OCI-LY3 (cell line): ENCODE measurements at regions not wholly inside any gene's neighbourhood (a gene's known extent, or its start where the extent isn't known, plus 50 kb on each side); places are given as distances from the start of the nearest gene placed in this dataset.
A peak's percentile ranks its signal among the peaks of the same experiment; 100 is the strongest.

ENCODE experiments used
- H2AFZ ChIP-seq: fragments of 200-600, 300-600 bp; shearing (Covaris generic); 2 replicates; pipeline ENCODE4 v1.6.0; 2014; ENCODE audit warnings: antibody characterized with exemption, low read depth, low read length
- H3K27ac ChIP-seq: fragments of 200-600, 300-600 bp; sonication (generic); 2 replicates; pipeline ENCODE4 v1.5.1; 2014; ENCODE audit warnings: mild to moderate bottlenecking, low read length, moderate library complexity, mixed read lengths
- H3K27me3 ChIP-seq: fragments of 200-600, 300-600 bp; sonication (generic); 2 replicates; pipeline ENCODE4 v1.6.1; 2014; ENCODE audit warnings: low read depth, low read length, mixed read lengths
- H3K36me3 ChIP-seq: fragments of 200-600, 300-600 bp; sonication (generic); replicated peaks from 2 replicates; pipeline ENCODE3; 2014; ENCODE audit warnings: low read depth, low read length, mixed read lengths
- H3K4me1 ChIP-seq: fragments of 300-600, 200-600 bp; sonication (generic); 2 replicates; pipeline ENCODE4 v1.6.1; 2014; ENCODE audit warnings: low read length, mixed read lengths
- H3K4me2 ChIP-seq: fragments of 200-600, 300-600 bp; sonication (generic); 2 replicates; pipeline ENCODE4 v1.6.1; 2014; ENCODE audit warnings: low read length, mixed read lengths
- H3K4me3 ChIP-seq: fragments of 300-600, 200-600 bp; sonication (generic); 2 replicates; pipeline ENCODE4 v1.5.1; 2014; ENCODE audit warnings: antibody characterized with exemption, mild to moderate bottlenecking, low read length, moderate library complexity
- H3K79me2 ChIP-seq: fragments of 300-600, 200-600 bp; shearing (Covaris generic); 2 replicates; pipeline ENCODE4 v1.6.1; 2014; ENCODE audit warnings: mild to moderate bottlenecking, low read length, mixed read lengths
- H3K9ac ChIP-seq: fragments of 300-600, 200-600 bp; shearing (Covaris generic); 2 replicates; pipeline ENCODE4 v1.6.0; 2014; ENCODE audit warnings: mild to moderate bottlenecking, low read length, moderate library complexity
- H3K9me3 ChIP-seq: fragments of 200-600, 300-600 bp; shearing (Covaris generic); 2 replicates; pipeline ENCODE4 v1.6.1; 2014; ENCODE audit warnings: low read length, mixed read lengths; ENCODE audit not compliant: insufficient read depth
- H4K20me1 ChIP-seq: fragments of 200-600, 300-600 bp; sonication (generic); 2 replicates; pipeline ENCODE4 v1.6.1; 2016; ENCODE audit warnings: low read length, mixed read lengths; ENCODE audit not compliant: insufficient read depth
- CTCF ChIP-seq: fragments of 200-600, 300-600 bp; sonication (generic); IDR thresholded peaks from 2 replicates; pipeline ENCODE4 v1.5.1; 2014; ENCODE audit warnings: antibody characterized with exemption, low read length, low read depth
- EZH2phosphoT487 ChIP-seq: fragments of 200-600 bp; shearing (Covaris generic); IDR thresholded peaks from 2 replicates; pipeline ENCODE4 v1.6.1; 2018; ENCODE audit warnings: antibody characterized with exemption, mixed run types, low read depth

DNA sequence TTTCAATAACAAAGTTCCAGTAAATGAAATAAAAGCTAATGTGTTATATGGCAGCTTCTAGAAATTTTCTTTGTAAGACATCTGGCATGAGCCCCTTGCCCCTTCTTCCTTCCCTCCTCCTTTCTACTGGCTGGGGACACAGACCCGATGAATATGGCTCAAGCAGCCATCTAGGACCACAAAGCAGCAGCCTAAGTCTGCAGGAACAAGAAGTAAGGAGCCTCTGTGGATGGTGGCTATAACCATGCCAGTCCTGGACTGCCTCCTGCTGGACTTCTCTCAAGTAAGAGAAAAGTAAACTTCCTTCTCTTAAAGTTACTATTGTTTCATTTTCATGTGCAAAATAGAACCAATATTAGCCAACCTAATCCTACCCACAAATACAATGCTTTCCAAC lies 114.9 kb upstream of the DST start:
- peaks cover 47% of the 10 kb centered on the region for H3K4me1 ChIP-seq
- H3K4me2 ChIP-seq, result no peak overlapping the region
- peaks cover 3% of the 10 kb centered on the region for H3K36me3 ChIP-seq
- H3K9ac ChIP-seq, result no peak overlapping the region
- no peaks in the 10 kb centered on the region for H4K20me1 ChIP-seq
- no peaks in the 10 kb centered on the region for H3K27me3 ChIP-seq
- H3K9me3 ChIP-seq, result no peaks in the 10 kb centered on the region
- H2AFZ ChIP-seq, result no peak overlapping the region
- H3K4me3 ChIP-seq, result no peak overlapping the region
- TF ChIP-seq EZH2phosphoT487 (no peak), CTCF (peak; percentile 80)
- H3K27ac ChIP-seq, result no peak overlapping the region
- H3K79me2 ChIP-seq, result no peaks in the 10 kb centered on the region

DNA sequence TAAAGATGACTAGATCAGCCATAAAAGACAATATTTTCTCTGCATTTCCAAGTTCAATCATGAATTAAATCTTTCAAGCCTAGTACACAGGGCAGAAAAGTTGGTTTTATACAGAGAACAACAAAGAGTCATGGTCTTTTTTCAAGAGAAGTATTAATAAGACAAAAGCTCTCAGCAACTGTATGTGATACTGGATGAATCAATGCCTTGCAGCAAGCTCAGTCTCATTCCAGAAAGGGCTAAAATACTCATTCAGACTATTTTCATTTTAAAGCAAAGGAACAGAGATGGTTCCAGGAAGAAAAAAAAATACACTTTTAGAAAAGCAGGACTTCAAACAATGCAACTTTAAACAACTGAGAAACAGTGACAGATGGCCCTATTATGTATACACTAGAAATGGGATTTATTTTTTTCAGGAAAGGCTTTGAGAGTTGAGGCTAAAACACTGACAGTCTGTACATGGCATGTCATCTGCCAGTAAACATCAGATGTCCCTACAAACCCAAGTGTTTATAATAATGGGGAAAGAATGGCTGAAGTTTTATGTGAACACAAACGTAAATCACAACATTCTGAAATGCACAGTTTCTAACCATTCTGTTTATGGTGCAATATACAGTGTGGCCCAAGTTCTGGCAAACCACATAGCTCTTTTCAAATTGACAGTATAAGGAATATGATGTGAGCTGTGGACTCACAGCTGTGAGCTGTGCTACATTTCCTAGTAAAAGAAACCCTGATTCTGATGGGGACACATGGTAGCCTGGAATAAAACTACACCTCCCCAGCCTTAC lies 114.3 kb upstream of the DST start:
- peaks cover 3% of the 10 kb centered on the region for H3K36me3 ChIP-seq
- H3K4me3 ChIP-seq, result no peak overlapping the region
- H3K27me3 ChIP-seq, result no peaks in the 10 kb centered on the region
- H2AFZ ChIP-seq, result no peak overlapping the region
- H3K9ac ChIP-seq, result no peak overlapping the region
- no peak overlapping the region for H3K4me2 ChIP-seq
- no peak overlapping the region for H3K27ac ChIP-seq
- peaks cover 47% of the 10 kb centered on the region for H3K4me1 ChIP-seq
- no peaks in the 10 kb centered on the region for H4K20me1 ChIP-seq
- TF ChIP-seq CTCF (no peak), EZH2phosphoT487 (no peak)
- no peaks in the 10 kb centered on the region for H3K79me2 ChIP-seq
- no peaks in the 10 kb centered on the region for H3K9me3 ChIP-seq

GRCh38 chr6:56756219-56756789 lies 113.6 kb upstream of the DST start:
- no peaks in the 10 kb centered on the region for H3K79me2 ChIP-seq
- no peaks in the 10 kb centered on the region for H3K27me3 ChIP-seq
- no peak overlapping the region for H3K4me3 ChIP-seq
- no peaks in the 10 kb centered on the region for H3K9me3 ChIP-seq
- no peaks in the 10 kb centered on the region for H4K20me1 ChIP-seq
- no peak overlapping the region for H3K27ac ChIP-seq
- peaks cover 41% of the 10 kb centered on the region for H3K4me1 ChIP-seq
- H3K9ac ChIP-seq, result no peak overlapping the region
- H2AFZ ChIP-seq, result no peak overlapping the region
- TF ChIP-seq EZH2phosphoT487 (no peak), CTCF (no peak)
- no peak overlapping the region for H3K4me2 ChIP-seq
- H3K36me3 ChIP-seq, result peaks cover 3% of the 10 kb centered on the region

DNA sequence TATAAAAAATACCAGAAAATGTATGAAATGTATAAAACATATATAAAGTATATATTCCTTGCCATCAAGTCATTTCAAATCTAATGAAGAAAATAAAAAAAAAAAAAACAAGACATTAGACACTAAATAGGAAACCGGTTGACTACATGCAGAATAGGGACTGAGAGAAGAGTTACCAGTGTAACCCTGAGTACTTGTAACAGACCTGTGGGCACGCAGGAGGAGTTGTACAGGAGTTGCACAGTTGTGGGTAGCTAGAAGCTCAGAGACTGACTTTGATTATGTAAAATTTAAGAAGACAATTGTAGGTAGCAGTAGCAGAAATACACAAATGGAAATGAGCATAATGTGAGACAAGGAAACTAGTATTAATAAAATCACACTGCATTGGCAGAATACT lies 112.4 kb upstream of the DST start:
- Histone ChIP-seq H3K4me1 (peaks cover 28% of the 10 kb centered on the region), H3K4me3 (no peak overlapping the region), H3K9me3 (no peaks in the 10 kb centered on the region), H4K20me1 (no peaks in the 10 kb centered on the region), H3K4me2 (no peak overlapping the region), H3K9ac (no peak overlapping the region), H3K79me2 (no peaks in the 10 kb centered on the region), H3K36me3 (no peaks in the 10 kb centered on the region), H2AFZ (no peak overlapping the region), H3K27ac (no peak overlapping the region), H3K27me3 (no peaks in the 10 kb centered on the region)
- TF ChIP-seq EZH2phosphoT487 (no peak), CTCF (no peak)
